NCI-H748 (cell line): ENCODE measurements at regions not wholly inside any gene's neighbourhood (a gene's known extent, or its start where the extent isn't known, plus 50 kb on each side); places are given as distances from the start of the nearest gene placed in this dataset.
A peak's percentile ranks its signal among the peaks of the same experiment; 100 is the strongest.

ENCODE experiments used
- DNase-seq: peaks from one replicate; lab custom pipeline; 2025; ENCODE audit not compliant: unreplicated experiment; lab: John Stamatoyannopoulos, UW

GRCh38 chr15:95417761-95418160 lies 912.7 kb upstream of the NR2F2 start:
- DNase-seq = no peak

GRCh38 chr15:95422255-95422654 lies 908.2 kb upstream of the NR2F2 start:
- no peak for DNase-seq

GRCh38 chr15:95425859-95426258 lies 904.6 kb upstream of the NR2F2 start:
- no peak for DNase-seq

GRCh38 chr15:95429345-95429744 lies 901.2 kb upstream of the NR2F2 start:
- DNase-seq = no peak

GRCh38 chr15:95431518-95431917 lies 899.0 kb upstream of the NR2F2 start:
- no peak for DNase-seq

GRCh38 chr15:95432878-95433405 lies 897.6 kb upstream of the NR2F2 start:
- DNase-seq = no peak

- DNase-seq = no peak
These were observed 890.6 kb upstream of the NR2F2 start for GRCh38 chr15:95439922-95440376.

GRCh38 chr15:95440712-95441111 lies 889.8 kb upstream of the NR2F2 start:
- DNase-seq = no peak

- no peak for DNase-seq
These were observed 888.3 kb upstream of the NR2F2 start for GRCh38 chr15:95442107-95442719.

GRCh38 chr15:95444860-95445259 lies 885.6 kb upstream of the NR2F2 start:
- no peak for DNase-seq

- DNase-seq = no peak
These were observed 883.6 kb upstream of the NR2F2 start for GRCh38 chr15:95446854-95447253.

GRCh38 chr15:95447486-95447885 lies 883.0 kb upstream of the NR2F2 start:
- no peak for DNase-seq

- no peak for DNase-seq
These were observed 881.8 kb upstream of the NR2F2 start for GRCh38 chr15:95448531-95449229.

GRCh38 chr15:95449230-95449628 lies 881.3 kb upstream of the NR2F2 start:
- DNase-seq = no peak

- DNase-seq = no peak
These were observed 880.1 kb upstream of the NR2F2 start for GRCh38 chr15:95450413-95450812.

- no peak for DNase-seq
These were observed 878.6 kb upstream of the NR2F2 start for GRCh38 chr15:95451938-95452337.

GRCh38 chr15:95454403-95455262 lies 875.9 kb upstream of the NR2F2 start:
- DNase-seq = peak; percentile 5

- DNase-seq = no peak
These were observed 873.0 kb upstream of the NR2F2 start for GRCh38 chr15:95457520-95457919.

- DNase-seq = no peak
These were observed 871.8 kb upstream of the NR2F2 start for GRCh38 chr15:95458721-95459120.

GRCh38 chr15:95459273-95459672 lies 871.2 kb upstream of the NR2F2 start:
- no peak for DNase-seq

GRCh38 chr15:95464509-95464908 lies 866.0 kb upstream of the NR2F2 start:
- no peak for DNase-seq

GRCh38 chr15:95468820-95469219 lies 861.7 kb upstream of the NR2F2 start:
- no peak for DNase-seq
